OCI-LY1 (cell line): ENCODE measurements at regions not wholly inside any gene's neighbourhood (a gene's known extent, or its start where the extent isn't known, plus 50 kb on each side); places are given as distances from the start of the nearest gene placed in this dataset.

ENCODE experiments used
- H2AFZ ChIP-seq: fragments of 200-600 bp; sonication (generic), shearing (Covaris generic); 2 replicates; pipeline ENCODE4 v1.6.0; 2014; ENCODE audit warnings: antibody characterized with exemption, mild to moderate bottlenecking, low read length
- H3F3A ChIP-seq: fragments of 200-600 bp; sonication (generic), shearing (Covaris generic); 2 replicates; pipeline ENCODE4 v1.6.0; 2014; ENCODE audit warnings: mild to moderate bottlenecking, antibody characterized with exemption, low read length, moderate library complexity; ENCODE audit not compliant: insufficient read depth
- H3K27ac ChIP-seq: fragments of 200-600 bp; sonication (generic); 2 replicates; pipeline ENCODE4 v1.5.1; 2014; ENCODE audit warnings: low read length, mixed run types, mild to moderate bottlenecking, low read depth; ENCODE audit not compliant: poor library complexity, severe bottlenecking
- H3K27me3 ChIP-seq: fragments of 200-600 bp; sonication (generic); 2 replicates; pipeline ENCODE4 v1.6.0; 2014; ENCODE audit warnings: antibody characterized with exemption, mild to moderate bottlenecking, low read length, moderate library complexity; ENCODE audit not compliant: insufficient read depth
- H3K36me3 ChIP-seq: fragments of 200-600 bp; sonication (generic); 2 replicates; pipeline ENCODE4 v1.6.1; 2014; ENCODE audit warnings: mild to moderate bottlenecking, antibody characterized with exemption, low read length, moderate library complexity, mixed read lengths; ENCODE audit not compliant: insufficient read depth
- H3K4me1 ChIP-seq: fragments of 200-600 bp; sonication (generic); 2 replicates; pipeline ENCODE4 v1.5.1; 2014; ENCODE audit warnings: mild to moderate bottlenecking, low read length, moderate library complexity; ENCODE audit not compliant: insufficient read depth, severe bottlenecking
- H3K4me2 ChIP-seq: fragments of 200-600 bp; sonication (generic), shearing (Covaris generic); 2 replicates; pipeline ENCODE4 v1.6.1; 2014; ENCODE audit warnings: low read length
- H3K4me3 ChIP-seq: fragments of 200-600 bp; sonication (generic); 2 replicates; pipeline ENCODE4 v1.5.1; 2014; ENCODE audit warnings: low read length, low read depth, mild to moderate bottlenecking, mixed read lengths; ENCODE audit not compliant: poor library complexity, severe bottlenecking
- H3K79me2 ChIP-seq: fragments of 200-600 bp; shearing (Covaris generic); 2 replicates; pipeline ENCODE4 v1.6.1; 2016; ENCODE audit warnings: mixed run types, low read length, mixed read lengths; ENCODE audit not compliant: insufficient read depth
- H3K9ac ChIP-seq: fragments of 200-600 bp; sonication (generic), shearing (Covaris generic); 2 replicates; pipeline ENCODE4 v1.6.1; 2014; ENCODE audit warnings: mild to moderate bottlenecking, low read length, mixed read lengths
- H3K9me2 ChIP-seq: fragments of 200-600 bp; sonication (generic), shearing (Covaris generic); 2 replicates; pipeline ENCODE4 v1.6.1; 2014; ENCODE audit warnings: low read depth, mild to moderate bottlenecking, low read length, mixed read lengths
- H3K9me3 ChIP-seq: fragments of 200-600 bp; shearing (Covaris generic); 2 replicates; pipeline ENCODE4 v1.6.1; 2014; ENCODE audit warnings: low read length, mixed read lengths
- H4K20me1 ChIP-seq: fragments of 200-600 bp; sonication (generic), shearing (Covaris generic); 2 replicates; pipeline ENCODE4 v1.6.0; 2016; ENCODE audit warnings: mild to moderate bottlenecking, low read length; ENCODE audit not compliant: insufficient read depth
- EZH2 ChIP-seq: fragments of 200-600 bp; sonication (generic), shearing (Covaris generic); IDR thresholded peaks from 2 replicates; pipeline ENCODE4 v1.8.0; 2017; ENCODE audit warnings: borderline replicate concordance, mixed run types, mild to moderate bottlenecking, antibody characterized with exemption, low read length, moderate library complexity, mixed read lengths
- TF ChIP-seq, protein P1 (sequence below): fragments of 200-600 bp; sonication (generic), shearing (Covaris generic); IDR thresholded peaks from 2 replicates; pipeline ENCODE4 v1.5.1; 2017; ENCODE audit warnings: mild to moderate bottlenecking, antibody characterized with exemption, low read length, moderate library complexity, mixed read lengths

DNA sequence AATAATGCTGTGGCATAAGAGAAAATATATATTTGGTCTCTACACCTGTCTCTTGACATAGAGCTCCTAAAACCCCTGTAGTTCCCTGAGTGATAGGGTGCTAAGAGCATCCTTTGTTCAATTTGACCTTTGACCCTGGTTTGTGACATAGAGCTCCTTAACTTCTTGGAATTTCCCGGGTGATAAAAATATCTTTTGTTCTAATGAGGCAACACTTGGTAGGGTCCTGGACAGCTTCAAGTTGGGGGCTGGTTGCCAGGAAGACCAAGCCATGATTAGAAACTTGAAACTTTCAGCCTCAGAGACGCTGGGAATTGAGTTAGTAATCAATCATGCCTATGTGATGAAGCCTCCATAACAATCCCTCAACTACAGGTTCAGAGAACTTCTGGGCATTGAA, 105.4 kb downstream of the CASP12 start:
- Histone ChIP-seq H3K79me2 (no peaks in the 10 kb centered on the region), H3K9ac (no peak overlapping the region), H2AFZ (no peak overlapping the region), H3K4me1 (no peaks in the 10 kb centered on the region), H3K27me3 (no peaks in the 10 kb centered on the region), H3K36me3 (no peaks in the 10 kb centered on the region), H3K9me2 (no peaks in the 10 kb centered on the region), H3K4me2 (no peak overlapping the region), H3K4me3 (no peak overlapping the region), H3F3A (no peaks in the 10 kb centered on the region), H4K20me1 (no peaks in the 10 kb centered on the region; the same call in 1 of the 2 replicates), H3K9me3 (no peaks in the 10 kb centered on the region), H3K27ac (no peak overlapping the region)
- TF ChIP-seq EZH2 = no peak
- TF ChIP-seq, protein P1, sequence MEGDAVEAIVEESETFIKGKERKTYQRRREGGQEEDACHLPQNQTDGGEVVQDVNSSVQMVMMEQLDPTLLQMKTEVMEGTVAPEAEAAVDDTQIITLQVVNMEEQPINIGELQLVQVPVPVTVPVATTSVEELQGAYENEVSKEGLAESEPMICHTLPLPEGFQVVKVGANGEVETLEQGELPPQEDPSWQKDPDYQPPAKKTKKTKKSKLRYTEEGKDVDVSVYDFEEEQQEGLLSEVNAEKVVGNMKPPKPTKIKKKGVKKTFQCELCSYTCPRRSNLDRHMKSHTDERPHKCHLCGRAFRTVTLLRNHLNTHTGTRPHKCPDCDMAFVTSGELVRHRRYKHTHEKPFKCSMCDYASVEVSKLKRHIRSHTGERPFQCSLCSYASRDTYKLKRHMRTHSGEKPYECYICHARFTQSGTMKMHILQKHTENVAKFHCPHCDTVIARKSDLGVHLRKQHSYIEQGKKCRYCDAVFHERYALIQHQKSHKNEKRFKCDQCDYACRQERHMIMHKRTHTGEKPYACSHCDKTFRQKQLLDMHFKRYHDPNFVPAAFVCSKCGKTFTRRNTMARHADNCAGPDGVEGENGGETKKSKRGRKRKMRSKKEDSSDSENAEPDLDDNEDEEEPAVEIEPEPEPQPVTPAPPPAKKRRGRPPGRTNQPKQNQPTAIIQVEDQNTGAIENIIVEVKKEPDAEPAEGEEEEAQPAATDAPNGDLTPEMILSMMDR = no peak

DNA sequence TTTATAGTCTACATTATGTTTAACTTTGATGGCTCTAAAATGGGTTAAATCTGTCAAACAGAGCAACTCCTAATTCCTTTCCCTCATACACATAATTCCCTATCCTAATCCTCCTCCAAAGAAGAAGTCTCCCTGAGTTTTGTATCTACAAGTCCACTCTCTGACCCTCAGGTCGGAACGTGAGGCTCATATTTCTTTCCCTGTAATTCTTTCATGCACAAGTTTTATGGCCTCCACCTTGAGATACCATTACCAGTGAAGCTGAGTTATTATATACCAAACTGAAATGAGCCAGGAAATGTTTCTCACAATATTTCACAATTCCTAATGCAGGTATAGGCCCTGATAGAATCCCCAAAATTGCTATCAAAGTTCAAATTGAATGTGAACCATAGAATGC, 106.4 kb downstream of the CASP12 start:
- no peak overlapping the region for H3K4me3 ChIP-seq
- H3K4me1 ChIP-seq = no peaks in the 10 kb centered on the region
- no peaks in the 10 kb centered on the region; the same call in 1 of the 2 replicates for H4K20me1 ChIP-seq
- H3K27ac ChIP-seq = no peak overlapping the region
- no peak overlapping the region for H3K4me2 ChIP-seq
- H3K36me3 ChIP-seq = no peaks in the 10 kb centered on the region
- H3K9me3 ChIP-seq = no peaks in the 10 kb centered on the region
- no peaks in the 10 kb centered on the region for H3F3A ChIP-seq
- no peak overlapping the region for H2AFZ ChIP-seq
- no peaks in the 10 kb centered on the region for H3K79me2 ChIP-seq
- H3K9me2 ChIP-seq = no peaks in the 10 kb centered on the region
- H3K9ac ChIP-seq = no peak overlapping the region
- no peak for TF ChIP-seq EZH2
- TF ChIP-seq, protein P1 = no peak
- no peaks in the 10 kb centered on the region for H3K27me3 ChIP-seq

DNA sequence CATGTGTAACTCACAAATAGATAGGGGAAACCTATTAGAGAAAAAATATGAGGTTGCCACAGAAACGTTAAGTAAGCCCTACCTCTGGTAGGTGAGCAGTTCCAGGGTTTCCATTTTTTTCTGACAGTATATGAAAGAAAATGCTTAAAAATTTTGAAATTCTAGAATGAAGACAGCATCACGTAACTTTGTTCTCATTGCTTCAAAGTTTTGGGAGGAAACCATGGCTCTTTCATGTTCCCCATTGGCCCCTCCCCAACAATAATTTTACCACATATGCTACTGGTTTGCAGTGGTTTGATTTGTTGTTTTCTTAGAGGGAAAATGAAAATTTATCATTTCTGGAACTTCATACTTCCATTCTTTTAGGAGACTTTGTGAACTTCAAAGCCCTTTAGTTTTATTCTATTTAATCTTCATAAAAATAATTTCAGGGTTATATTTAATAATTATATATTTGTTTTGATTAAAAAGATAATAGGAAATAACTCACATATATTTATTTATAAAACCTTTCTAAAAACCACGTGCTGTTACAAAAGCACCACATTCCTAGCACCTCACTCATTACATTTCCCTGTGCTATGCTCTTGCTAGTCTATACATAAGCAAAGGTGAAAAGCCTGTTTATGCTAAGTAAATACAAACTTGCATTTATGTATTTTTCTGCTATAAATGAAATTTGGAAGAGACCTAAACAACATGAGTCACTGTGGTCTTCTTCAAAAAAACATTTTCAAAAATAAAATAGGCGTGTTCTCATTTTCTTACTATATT, 113.4 kb downstream of the CASP12 start:
- H3K27ac ChIP-seq = no peak overlapping the region

More for the DNA sequence above, 113.4 kb downstream of the CASP12 start:
- Histone ChIP-seq H3F3A (no peaks in the 10 kb centered on the region), H3K4me2 (no peak overlapping the region), H3K27me3 (no peaks in the 10 kb centered on the region), H3K9me3 (no peaks in the 10 kb centered on the region), H3K36me3 (no peaks in the 10 kb centered on the region), H3K4me3 (no peak overlapping the region), H4K20me1 (no peaks in the 10 kb centered on the region), H3K79me2 (no peaks in the 10 kb centered on the region), H3K9me2 (no peaks in the 10 kb centered on the region), H3K9ac (no peak overlapping the region), H2AFZ (no peak overlapping the region), H3K4me1 (no peaks in the 10 kb centered on the region)
- TF ChIP-seq EZH2 = no peak
- TF ChIP-seq, protein P1 = no peak
